ENCODE measurements at regions not wholly inside any gene's neighbourhood (a gene's known extent, or its start where the extent isn't known, plus 50 kb on each side); places are given as distances from the start of the nearest gene placed in this dataset.

GRCh38 chr5:108696951-108697715, 50.6 kb upstream of the FER start:
- TF ChIP-seq EZH2phosphoT487 (IDR thresholded peaks at IDR 0.05; ENCODE audit: borderline replicate concordance, low read length): no peak
- no peak for TF ChIP-seq CTCF (IDR thresholded peaks at IDR 0.05; ENCODE audit: low read depth, low read length, poor library complexity, severe bottlenecking)
- H3K4me1 ChIP-seq (ENCODE audit: control insufficient read depth, low read length): peaks cover 6% of the 10 kb centered on the region
- no peaks in the 10 kb centered on the region for H3F3A ChIP-seq (ENCODE audit: control insufficient read depth, insufficient read depth)
- H4K20me1 ChIP-seq (ENCODE audit: control insufficient read depth, insufficient read depth, low read depth, low read length): no peaks in the 10 kb centered on the region
- no peaks in the 10 kb centered on the region for H3K27me3 ChIP-seq (ENCODE audit: control insufficient read depth, low read length)
- H3K9me3 ChIP-seq (ENCODE audit: control insufficient read depth, insufficient read depth, low read length): no peaks in the 10 kb centered on the region
- no peak overlapping the region for H3K4me3 ChIP-seq (ENCODE audit: low read length)
- no peak overlapping the region for H3K4me2 ChIP-seq (ENCODE audit: low read length)
- no peak overlapping the region for H3K27ac ChIP-seq (ENCODE audit: low read depth, low read length)
- no peaks in the 10 kb centered on the region for H3K79me2 ChIP-seq (ENCODE audit: control insufficient read depth, low read length)
- H3K9me2 ChIP-seq (replicated peaks; ENCODE audit: control insufficient read depth, low read length): no peaks in the 10 kb centered on the region
- no peaks in the 10 kb centered on the region for H3K36me3 ChIP-seq (ENCODE audit: control insufficient read depth, low read length)

- Histone ChIP-seq H3K27me3 (ENCODE audit: control insufficient read depth, low read length) (no peaks in the 10 kb centered on the region), H3K79me2 (ENCODE audit: control insufficient read depth, low read length) (no peaks in the 10 kb centered on the region), H3K4me1 (ENCODE audit: control insufficient read depth, low read length) (peaks cover 6% of the 10 kb centered on the region), H4K20me1 (ENCODE audit: control insufficient read depth, insufficient read depth, low read depth, low read length) (no peaks in the 10 kb centered on the region), H3K4me3 (ENCODE audit: low read length) (no peak overlapping the region), H3K27ac (ENCODE audit: low read depth, low read length) (no peak overlapping the region), H3K4me2 (ENCODE audit: low read length) (no peak overlapping the region), H3F3A (ENCODE audit: control insufficient read depth, insufficient read depth) (no peaks in the 10 kb centered on the region), H3K9me2 (replicated peaks; ENCODE audit: control insufficient read depth, low read length) (no peaks in the 10 kb centered on the region), H3K36me3 (ENCODE audit: control insufficient read depth, low read length) (no peaks in the 10 kb centered on the region), H3K9me3 (ENCODE audit: control insufficient read depth, insufficient read depth, low read length) (no peaks in the 10 kb centered on the region)
- TF ChIP-seq CTCF (IDR thresholded peaks at IDR 0.05; ENCODE audit: low read depth, low read length, poor library complexity, severe bottlenecking) (no peak), EZH2phosphoT487 (IDR thresholded peaks at IDR 0.05; ENCODE audit: borderline replicate concordance, low read length) (no peak)
Observed at GRCh38 chr5:108696407-108696806, 51.3 kb upstream of the FER start.

DNA sequence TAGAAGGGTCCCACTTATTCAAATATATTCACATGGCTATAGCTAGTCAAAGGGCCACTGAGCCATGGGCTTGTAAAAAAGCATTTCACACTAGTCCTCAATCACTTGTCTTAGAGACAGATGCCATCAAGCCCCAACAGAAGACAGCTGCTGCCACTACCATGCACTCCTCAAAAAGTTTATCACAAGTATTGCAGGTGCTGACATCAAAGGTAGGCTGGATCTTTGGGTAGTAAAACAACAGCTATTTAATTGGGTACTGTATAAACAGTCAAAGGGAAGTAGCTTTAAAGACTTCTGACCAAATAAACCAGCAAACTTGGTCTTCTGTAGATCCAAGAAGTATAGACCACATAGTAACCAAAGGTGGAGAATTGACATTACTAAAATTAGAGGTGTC, 59.2 kb upstream of the FER start:
- no peak for TF ChIP-seq EZH2phosphoT487 (IDR thresholded peaks at IDR 0.05; ENCODE audit: borderline replicate concordance, low read length)
- TF ChIP-seq CTCF (IDR thresholded peaks at IDR 0.05; ENCODE audit: low read depth, low read length, poor library complexity, severe bottlenecking): no peak
- H3K9me2 ChIP-seq (replicated peaks; ENCODE audit: control insufficient read depth, low read length): no peaks in the 10 kb centered on the region
- no peaks in the 10 kb centered on the region for H3K36me3 ChIP-seq (ENCODE audit: control insufficient read depth, low read length)
- H3F3A ChIP-seq (ENCODE audit: control insufficient read depth, insufficient read depth): no peaks in the 10 kb centered on the region
- no peak overlapping the region for H3K27ac ChIP-seq (ENCODE audit: low read depth, low read length)
- H3K79me2 ChIP-seq (ENCODE audit: control insufficient read depth, low read length): no peaks in the 10 kb centered on the region
- no peak overlapping the region for H3K4me3 ChIP-seq (ENCODE audit: low read length)
- no peaks in the 10 kb centered on the region for H3K27me3 ChIP-seq (ENCODE audit: control insufficient read depth, low read length)
- no peaks in the 10 kb centered on the region for H4K20me1 ChIP-seq (ENCODE audit: control insufficient read depth, insufficient read depth, low read depth, low read length)
- H3K4me1 ChIP-seq (ENCODE audit: control insufficient read depth, low read length): no peaks in the 10 kb centered on the region
- H3K4me2 ChIP-seq (ENCODE audit: low read length): no peak overlapping the region
- no peaks in the 10 kb centered on the region for H3K9me3 ChIP-seq (ENCODE audit: control insufficient read depth, insufficient read depth, low read length)

Measured in DOHH2 (cell line).